H1 (cell line): ENCODE measurements at regions not wholly inside any gene's neighbourhood (a gene's known extent, or its start where the extent isn't known, plus 50 kb on each side); places are given as distances from the start of the nearest gene placed in this dataset.

Experiments used
- CTCF ChIA-PET: fragments of 300-600 bp; sonication (Branson Sonifier 250); formaldehyde crosslinking; loops from one replicate; lab custom pipeline; 2021; ENCODE audit not compliant: partially characterized antibody; lab: Charles Lee
- POLR2A ChIA-PET: fragments of 300-600 bp; sonication (Branson Sonifier 250); formaldehyde crosslinking; loops from one replicate; lab custom pipeline; 2021; ENCODE audit warnings: inconsistent platforms; ENCODE audit not compliant: partially characterized antibody; lab: Charles Lee
- DNase-seq, 2 experiments: peaks; one replicate each; pipeline versions ENCODE4 v3.0.0 to v3.0.0-alpha.2; 2010 to 2022; ENCODE audit warnings: low spot score in 2 of 2, low read depth in 1 of 2, mixed read lengths in 1 of 2
- FAIRE-seq: peaks from 2 replicates; lab custom pipeline; 2011; peaks lifted over from hg19 to GRCh38; lab: Jason Lieb, UNC
- H2AFZ ChIP-seq: 2 replicates; pipeline ENCODE4 v1.8.1; 2012; ENCODE audit warnings: low read length, inconsistent platforms
- H2AK5ac ChIP-seq: 2 replicates; pipeline ENCODE4 v1.6.1; 2013; ENCODE audit warnings: low read depth, low read length
- H2BK120ac ChIP-seq: replicated peaks from 2 replicates; pipeline ENCODE3; 2013; ENCODE audit warnings: low read depth, low read length, inconsistent platforms
- H2BK12ac ChIP-seq: 2 replicates; pipeline ENCODE4 v1.6.1; 2013; ENCODE audit warnings: low read depth, low read length
- H2BK15ac ChIP-seq: 2 replicates; pipeline ENCODE4 v1.6.1; 2013; ENCODE audit warnings: low read length
- H2BK20ac ChIP-seq: 2 replicates; pipeline ENCODE4 v1.6.1; 2013; ENCODE audit warnings: low read length
- H2BK5ac ChIP-seq: 2 replicates; pipeline ENCODE4 v1.6.1; 2013; ENCODE audit warnings: low read depth, low read length
- H3K14ac ChIP-seq: 2 replicates; pipeline ENCODE4 v1.6.1; 2013; ENCODE audit warnings: inconsistent platforms; ENCODE audit not compliant: insufficient read length
- H3K18ac ChIP-seq: 2 replicates; pipeline ENCODE4 v1.6.1; 2013; ENCODE audit warnings: low read length; ENCODE audit errors: extremely low read depth
- H3K23ac ChIP-seq: 2 replicates; pipeline ENCODE4 v1.6.1; 2013; ENCODE audit warnings: inconsistent platforms; ENCODE audit not compliant: insufficient read length
- H3K23me2 ChIP-seq: 2 replicates; pipeline ENCODE4 v1.6.1; 2013; ENCODE audit warnings: low read depth, low read length
- H3K27ac ChIP-seq: 2 replicates; pipeline ENCODE4 v1.6.1; 2011; ENCODE audit warnings: low read depth, low read length, inconsistent platforms
- H3K27me3 ChIP-seq, 4 experiments: replicated peaks in 1 of 4; 1 replicate in 1 of 4; 2 replicates in 3 of 4; pipeline versions ENCODE4 v1.6.1 to v1.8.1; 2011 to 2013; ENCODE audit warnings: low read length in 3 of 4, mild to moderate bottlenecking in 3 of 4, inconsistent platforms in 2 of 4, mixed read lengths in 2 of 4, moderate library complexity in 1 of 4; ENCODE audit not compliant: control insufficient read depth in 3 of 4, insufficient read depth in 3 of 4; ENCODE audit errors: extremely low read depth in 1 of 4
- H3K36me3 ChIP-seq, 4 experiments: 2 replicates each; pipeline versions ENCODE4 v1.6.1 to v1.8.1; 2011 to 2013; ENCODE audit warnings: mild to moderate bottlenecking in 4 of 4, low read length in 3 of 4, moderate library complexity in 2 of 4, control low read depth in 1 of 4, inconsistent platforms in 1 of 4; ENCODE audit not compliant: insufficient read depth in 4 of 4, control insufficient read depth in 2 of 4
- H3K4ac ChIP-seq: replicated peaks from 2 replicates; pipeline ENCODE3; 2013; ENCODE audit warnings: low read length, low read depth, mixed read lengths, inconsistent platforms; ENCODE audit not compliant: insufficient read length
- H3K4me1 ChIP-seq, 4 experiments: replicated peaks in 1 of 4; 1 replicate in 1 of 4; 2 replicates in 3 of 4; pipeline versions ENCODE4 v1.6.1 to v1.8.1; 2011 to 2013; ENCODE audit warnings: low read length in 3 of 4, inconsistent platforms in 2 of 4, mixed read lengths in 1 of 4; ENCODE audit not compliant: insufficient read depth in 4 of 4, control insufficient read depth in 3 of 4
- H3K4me2 ChIP-seq, 2 experiments: 2 replicates each; pipeline versions ENCODE4 v1.6.1 to v1.8.1; 2011 to 2013; ENCODE audit warnings: low read depth in 2 of 2, low read length in 2 of 2, control low read depth in 1 of 2, inconsistent platforms in 1 of 2, mild to moderate bottlenecking in 1 of 2; ENCODE audit not compliant: insufficient read depth in 1 of 2
- H3K4me3 ChIP-seq, 4 experiments: fragments of 200-600, 300-600 bp in 1 of 4; sonication (generic), shearing (Covaris generic), sonication (Bioruptor Twin) in 1 of 4; 2 replicates each; pipeline versions ENCODE4 v1.5.1 to v1.8.1; 2011 to 2016; ENCODE audit warnings: low read length in 4 of 4, low read depth in 3 of 4, control low read depth in 2 of 4, inconsistent platforms in 2 of 4, mild to moderate bottlenecking in 2 of 4, mixed read lengths in 1 of 4, moderate library complexity in 1 of 4; ENCODE audit not compliant: insufficient read depth in 2 of 4; ENCODE audit errors: extremely low read depth in 1 of 4
- H3K56ac ChIP-seq: replicated peaks from 2 replicates; pipeline ENCODE3; 2013; ENCODE audit warnings: low read depth, mild to moderate bottlenecking, mixed read lengths, low read length, inconsistent platforms; ENCODE audit not compliant: insufficient read length
- H3K79me1 ChIP-seq: 2 replicates; pipeline ENCODE4 v1.6.1; 2013; ENCODE audit warnings: low read depth, low read length, control low read depth
- H3K79me2 ChIP-seq, 2 experiments: 2 replicates each; pipeline versions ENCODE4 v1.6.1 to v1.8.1; 2012 to 2013; ENCODE audit warnings: low read length in 2 of 2, mild to moderate bottlenecking in 2 of 2, inconsistent platforms in 1 of 2; ENCODE audit not compliant: insufficient read depth in 2 of 2, control insufficient read depth in 1 of 2
- H3K9ac ChIP-seq, 4 experiments: replicated peaks in 1 of 4; 1 replicate in 1 of 4; 2 replicates in 3 of 4; pipeline versions ENCODE4 v1.6.1 to v1.8.1; 2011 to 2013; ENCODE audit warnings: low read depth in 3 of 4, low read length in 3 of 4, control low read depth in 2 of 4, mild to moderate bottlenecking in 2 of 4, moderate library complexity in 2 of 4, inconsistent platforms in 1 of 4; ENCODE audit errors: extremely low read depth in 1 of 4
- H3K9me3 ChIP-seq, 2 experiments: 2 replicates each; pipeline versions ENCODE4 v1.6.1 to v1.8.1; 2012 to 2013; ENCODE audit warnings: mild to moderate bottlenecking in 2 of 2, moderate library complexity in 2 of 2, control low read depth in 1 of 2, inconsistent platforms in 1 of 2, low read depth in 1 of 2, low read length in 1 of 2, mixed read lengths in 1 of 2; ENCODE audit not compliant: insufficient read depth in 2 of 2
- H4K20me1 ChIP-seq, 2 experiments: replicated peaks in 1 of 2; 2 replicates each; pipeline versions ENCODE3 to v1.8.1; 2011 to 2013; ENCODE audit warnings: inconsistent platforms in 2 of 2, low read length in 2 of 2, mild to moderate bottlenecking in 1 of 2; ENCODE audit not compliant: insufficient read depth in 2 of 2, control insufficient read depth in 1 of 2
- H4K5ac ChIP-seq: 2 replicates; pipeline ENCODE4 v1.6.1; 2013; ENCODE audit warnings: low read length, low read depth, mixed read lengths, inconsistent platforms; ENCODE audit not compliant: insufficient read length
- H4K8ac ChIP-seq: 2 replicates; pipeline ENCODE4 v1.8.0; 2013; ENCODE audit warnings: mild to moderate bottlenecking, moderate library complexity, low read length, inconsistent platforms; ENCODE audit not compliant: insufficient read depth; ENCODE audit errors: extremely low read depth
- H4K91ac ChIP-seq: replicated peaks from 2 replicates; pipeline ENCODE3; 2013; ENCODE audit warnings: low read length, mixed read lengths, inconsistent platforms; ENCODE audit not compliant: insufficient read length
- CHD1 ChIP-seq: IDR thresholded peaks from 2 replicates; pipeline ENCODE4 v1.6.1; 2012; ENCODE audit warnings: low read depth, low read length, improper control_type of control experiment
- CREB1 ChIP-seq: IDR thresholded peaks from 2 replicates; pipeline ENCODE4 v1.6.1; 2012; ENCODE audit warnings: inconsistent platforms
- E2F6 ChIP-seq: IDR thresholded peaks from 2 replicates; pipeline ENCODE4 v1.6.1; 2012; ENCODE audit warnings: inconsistent platforms
- EGR1 ChIP-seq: IDR thresholded peaks from 2 replicates; pipeline ENCODE4 v1.6.1; 2011; ENCODE audit warnings: low read depth, low read length, borderline replicate concordance
- HDAC2 ChIP-seq, 2 experiments: fragments of 300-600 bp in 1 of 2; sonication (generic) in 1 of 2; IDR thresholded peaks; 2 replicates each; pipeline ENCODE4 v1.6.1; 2011 to 2012; ENCODE audit warnings: low read depth in 2 of 2, low read length in 2 of 2, mild to moderate bottlenecking in 2 of 2, moderate library complexity in 2 of 2, borderline replicate concordance in 1 of 2, inconsistent platforms in 1 of 2
- NRF1 ChIP-seq: IDR thresholded peaks from 2 replicates; pipeline ENCODE4 v1.6.1; 2011; ENCODE audit warnings: mild to moderate bottlenecking, low read depth, low read length, improper control_type of control experiment
- SRF ChIP-seq: IDR thresholded peaks from 2 replicates; pipeline ENCODE4 v1.6.1; 2011; ENCODE audit warnings: mild to moderate bottlenecking, low read depth, low read length, moderate library complexity
- TCF12 ChIP-seq: IDR thresholded peaks from 2 replicates; pipeline ENCODE4 v1.6.1; 2011; ENCODE audit warnings: low read depth, mild to moderate bottlenecking, low read length
- USF2 ChIP-seq: IDR thresholded peaks from 2 replicates; pipeline ENCODE4 v1.6.1; 2011; ENCODE audit warnings: low read length, improper control_type of control experiment
- YY1 ChIP-seq: IDR thresholded peaks from 2 replicates; pipeline ENCODE4 v1.6.1; 2011; ENCODE audit warnings: low read depth, mild to moderate bottlenecking, low read length
- WGBS, 2 experiments: shearing (Covaris generic) in 1 of 2; methylation state at CpG; one replicate each; pipeline versions ENCODE4 v1.1.6 to v1.1.7; 2013 to 2015; ENCODE audit warnings: low lambda C conversion rate in 2 of 2, mixed read lengths in 2 of 2, inconsistent platforms in 1 of 2, low coverage in 1 of 2, missing lambda C conversion rate in 1 of 2; ENCODE audit not compliant: insufficient replicate concordance in 2 of 2, insufficient coverage in 1 of 2, insufficient read length in 1 of 2; ENCODE audit errors: extremely low coverage in 1 of 2, missing lambda C conversion rate in 1 of 2; 5-methylcytosine and 5-hydroxymethylcytosine counted together

GRCh38 chr1:30012455-30013440, 710.6 kb downstream of the MATN1 start:
- ChIA-PET POLR2A (no interaction called here), CTCF (interaction anchor here (1.1 to 1.7 kb wide), 5 partner anchors 10 to 220 kb away, joined by 3 to 5 read pairs (median 3); no protein-coding TSS in a partner anchor)
- no peak overlapping the region for H3K4me3 ChIP-seq
- no peak overlapping the region for H2BK120ac ChIP-seq
- no peak overlapping the region for H2BK15ac ChIP-seq
- peaks cover 9 to 14% of the 10 kb centered on the region in 2 experiments; a peak in 2 of 4 replicates for H3K9me3 ChIP-seq
- H4K5ac ChIP-seq: no peak overlapping the region
- H3K56ac ChIP-seq: no peak overlapping the region
- no peak overlapping the region; the same call in 1 of the 2 replicates for H3K18ac ChIP-seq
- H2BK12ac ChIP-seq: no peak overlapping the region
- no peaks in the 10 kb centered on the region for H3K27me3 ChIP-seq
- no peaks in the 10 kb centered on the region for H4K20me1 ChIP-seq
- no peak overlapping the region for H3K4me2 ChIP-seq
- no peak overlapping the region for H2BK20ac ChIP-seq
- no peak overlapping the region for H4K91ac ChIP-seq
- H2AFZ ChIP-seq: no peak overlapping the region
- no peak for FAIRE-seq
- no peak for DNase-seq
- no peak overlapping the region for H3K4ac ChIP-seq
- no peak overlapping the region for H2BK5ac ChIP-seq
- no peak overlapping the region for H3K27ac ChIP-seq
- H4K8ac ChIP-seq: no peak overlapping the region
- no peaks in the 10 kb centered on the region for H3K79me2 ChIP-seq
- no peak overlapping the region for H3K9ac ChIP-seq
- H3K14ac ChIP-seq: no peak overlapping the region
- H2AK5ac ChIP-seq: no peak overlapping the region
- no peak overlapping the region for H3K23ac ChIP-seq
- 90% methylated on average over 7 of the region's 7 CpGs; no CpG with 5 or more reads in 1 of the 2 experiments for WGBS, 2 experiments
- H3K79me1 ChIP-seq: no peaks in the 10 kb centered on the region
- H3K23me2 ChIP-seq: peaks cover 2% of the 10 kb centered on the region; the same call in 1 of the 2 replicates
- no peaks in the 10 kb centered on the region for H3K36me3 ChIP-seq
- H3K4me1 ChIP-seq: no peaks in the 10 kb centered on the region
- TF ChIP-seq EGR1: no peak
- no peak for TF ChIP-seq HDAC2 (IDR thresholded peaks at IDR 0.05; ENCODE audit: borderline replicate concordance in 1 of 2, low read depth in 2 of 2, low read length in 2 of 2)
- no peak for TF ChIP-seq SRF
- no peak for TF ChIP-seq USF2
- no peak for TF ChIP-seq NRF1
- TF ChIP-seq E2F6: no peak
- TF ChIP-seq YY1: no peak
- TF ChIP-seq CHD1: no peak
- no peak for TF ChIP-seq TCF12
- no peak for TF ChIP-seq CREB1
